ENCODE measurements at regions not wholly inside any gene's neighbourhood (a gene's known extent, or its start where the extent isn't known, plus 50 kb on each side); places are given as distances from the start of the nearest gene placed in this dataset.

DNA sequence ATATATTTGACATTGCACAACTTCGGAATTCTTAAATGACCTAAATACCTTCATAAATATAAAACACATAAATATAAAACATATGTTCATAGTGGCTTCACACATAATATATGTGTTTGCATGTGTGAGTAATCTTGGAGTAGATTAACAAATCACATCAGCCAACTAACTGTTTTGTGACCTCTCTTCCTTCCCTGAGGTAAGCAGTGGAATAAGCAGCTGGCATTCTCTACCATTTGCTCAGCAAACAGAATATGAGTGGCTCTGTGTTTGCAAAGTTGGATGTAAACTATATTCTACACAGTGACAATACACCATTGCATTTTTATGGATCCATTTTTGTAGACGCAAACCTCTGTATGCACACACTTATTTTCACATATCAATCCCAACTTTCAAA lies 189.9 kb downstream of the ACER2 start:
- H3K9me3 Mint-ChIP-seq (ENCODE audit: unreplicated experiment): no peaks in the 10 kb centered on the region

DNA sequence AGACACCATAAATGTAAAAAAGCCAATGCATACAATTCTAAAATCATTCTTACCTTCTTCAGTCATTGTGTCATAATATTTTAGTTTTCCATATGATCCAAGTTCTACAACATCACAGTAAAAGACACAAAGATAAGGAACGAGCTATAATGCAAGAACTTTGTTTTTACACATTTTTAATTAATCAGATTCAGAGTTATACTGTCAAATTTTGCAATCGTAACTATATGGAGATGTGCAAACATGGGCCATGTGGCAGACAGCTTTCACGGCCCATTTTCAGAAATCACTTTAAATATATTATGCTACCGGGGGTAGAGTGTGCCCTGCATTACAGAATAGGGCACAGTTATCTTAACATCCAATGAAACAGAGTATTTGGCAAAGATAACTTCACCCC lies 188.4 kb downstream of the ACER2 start:
- Mint-ChIP-seq H3K27me3 (ENCODE audit: unreplicated experiment) (no peaks in the 10 kb centered on the region), H3K4me3 (ENCODE audit: unreplicated experiment) (no peak overlapping the region), H3K9me3 (ENCODE audit: unreplicated experiment) (no peaks in the 10 kb centered on the region), H3K4me1 (ENCODE audit: unreplicated experiment) (no peaks in the 10 kb centered on the region), H3K27ac (ENCODE audit: unreplicated experiment) (no peak overlapping the region), H3K36me3 (ENCODE audit: low read depth, unreplicated experiment) (no peaks in the 10 kb centered on the region)
- TF ChIP-seq, protein P1, sequence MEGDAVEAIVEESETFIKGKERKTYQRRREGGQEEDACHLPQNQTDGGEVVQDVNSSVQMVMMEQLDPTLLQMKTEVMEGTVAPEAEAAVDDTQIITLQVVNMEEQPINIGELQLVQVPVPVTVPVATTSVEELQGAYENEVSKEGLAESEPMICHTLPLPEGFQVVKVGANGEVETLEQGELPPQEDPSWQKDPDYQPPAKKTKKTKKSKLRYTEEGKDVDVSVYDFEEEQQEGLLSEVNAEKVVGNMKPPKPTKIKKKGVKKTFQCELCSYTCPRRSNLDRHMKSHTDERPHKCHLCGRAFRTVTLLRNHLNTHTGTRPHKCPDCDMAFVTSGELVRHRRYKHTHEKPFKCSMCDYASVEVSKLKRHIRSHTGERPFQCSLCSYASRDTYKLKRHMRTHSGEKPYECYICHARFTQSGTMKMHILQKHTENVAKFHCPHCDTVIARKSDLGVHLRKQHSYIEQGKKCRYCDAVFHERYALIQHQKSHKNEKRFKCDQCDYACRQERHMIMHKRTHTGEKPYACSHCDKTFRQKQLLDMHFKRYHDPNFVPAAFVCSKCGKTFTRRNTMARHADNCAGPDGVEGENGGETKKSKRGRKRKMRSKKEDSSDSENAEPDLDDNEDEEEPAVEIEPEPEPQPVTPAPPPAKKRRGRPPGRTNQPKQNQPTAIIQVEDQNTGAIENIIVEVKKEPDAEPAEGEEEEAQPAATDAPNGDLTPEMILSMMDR (IDR thresholded peaks at IDR 0.05; ENCODE audit: unreplicated experiment): no peak
- DNase-seq (ENCODE audit: low spot score): no peak

More for the DNA sequence above, 189.9 kb downstream of the ACER2 start:
- Mint-ChIP-seq H3K4me1 (ENCODE audit: unreplicated experiment) (no peaks in the 10 kb centered on the region), H3K4me3 (ENCODE audit: unreplicated experiment) (no peak overlapping the region), H3K27ac (ENCODE audit: unreplicated experiment) (no peak overlapping the region), H3K36me3 (ENCODE audit: low read depth, unreplicated experiment) (no peaks in the 10 kb centered on the region), H3K27me3 (ENCODE audit: unreplicated experiment) (no peaks in the 10 kb centered on the region)
- TF ChIP-seq, protein P1 (IDR thresholded peaks at IDR 0.05; ENCODE audit: unreplicated experiment): no peak
- DNase-seq (ENCODE audit: low spot score): no peak

DNA sequence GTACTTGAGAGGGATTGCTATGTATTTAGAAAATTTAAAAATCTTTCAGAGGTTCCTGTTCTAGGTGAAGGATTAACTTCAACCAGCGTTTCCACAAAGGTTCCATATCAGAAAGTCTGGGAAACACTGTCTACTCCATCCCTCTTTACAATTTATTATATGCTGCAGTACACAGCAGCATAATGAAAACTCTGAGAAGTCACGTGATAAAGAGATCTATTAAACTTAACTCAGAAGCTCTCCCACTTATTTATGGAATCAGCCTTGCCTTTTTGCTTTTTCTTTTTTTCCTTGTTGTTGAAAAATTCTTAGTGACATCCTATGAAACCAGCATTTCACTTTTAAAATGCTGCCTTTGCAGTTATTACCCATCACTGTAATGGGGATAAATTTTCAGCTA lies 186.2 kb downstream of the ACER2 start:
- no peaks in the 10 kb centered on the region for H3K27me3 Mint-ChIP-seq (ENCODE audit: unreplicated experiment)
- H3K4me3 Mint-ChIP-seq (ENCODE audit: unreplicated experiment): no peak overlapping the region
- no peaks in the 10 kb centered on the region for H3K36me3 Mint-ChIP-seq (ENCODE audit: low read depth, unreplicated experiment)

DNA sequence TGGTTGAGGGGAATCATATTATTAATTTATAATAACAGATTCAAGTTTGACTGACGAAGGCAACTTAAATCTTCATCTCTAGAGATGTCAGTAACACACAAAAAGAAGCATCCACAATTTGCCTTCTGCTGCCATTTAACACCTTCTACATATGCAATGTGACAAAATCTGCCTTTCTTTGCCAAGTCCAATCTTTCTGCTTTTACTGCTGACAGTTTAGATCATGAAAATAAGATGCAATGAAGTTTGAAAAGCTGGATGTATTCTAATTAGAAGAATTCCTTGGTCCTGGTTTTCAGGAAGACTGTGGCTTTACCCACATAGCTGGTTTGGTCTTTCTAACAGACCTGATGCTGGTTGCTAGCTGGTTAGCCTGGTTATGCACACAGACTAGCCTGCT lies 178.9 kb downstream of the ACER2 start:
- Mint-ChIP-seq H3K4me3 (ENCODE audit: unreplicated experiment) (no peak overlapping the region), H3K36me3 (ENCODE audit: low read depth, unreplicated experiment) (no peaks in the 10 kb centered on the region), H3K27ac (ENCODE audit: unreplicated experiment) (no peak overlapping the region), H3K9me3 (ENCODE audit: unreplicated experiment) (no peaks in the 10 kb centered on the region), H3K4me1 (ENCODE audit: unreplicated experiment) (no peaks in the 10 kb centered on the region), H3K27me3 (ENCODE audit: unreplicated experiment) (no peaks in the 10 kb centered on the region)
- no peak for DNase-seq (ENCODE audit: low spot score)
- TF ChIP-seq, protein P1 (IDR thresholded peaks at IDR 0.05; ENCODE audit: unreplicated experiment): no peak

More for the DNA sequence above, 186.2 kb downstream of the ACER2 start:
- H3K9me3 Mint-ChIP-seq (ENCODE audit: unreplicated experiment): no peaks in the 10 kb centered on the region
- no peak overlapping the region for H3K27ac Mint-ChIP-seq (ENCODE audit: unreplicated experiment)
- TF ChIP-seq, protein P1 (IDR thresholded peaks at IDR 0.05; ENCODE audit: unreplicated experiment): no peak
- H3K4me1 Mint-ChIP-seq (ENCODE audit: unreplicated experiment): no peaks in the 10 kb centered on the region
- no peak for DNase-seq (ENCODE audit: low spot score)

DNA sequence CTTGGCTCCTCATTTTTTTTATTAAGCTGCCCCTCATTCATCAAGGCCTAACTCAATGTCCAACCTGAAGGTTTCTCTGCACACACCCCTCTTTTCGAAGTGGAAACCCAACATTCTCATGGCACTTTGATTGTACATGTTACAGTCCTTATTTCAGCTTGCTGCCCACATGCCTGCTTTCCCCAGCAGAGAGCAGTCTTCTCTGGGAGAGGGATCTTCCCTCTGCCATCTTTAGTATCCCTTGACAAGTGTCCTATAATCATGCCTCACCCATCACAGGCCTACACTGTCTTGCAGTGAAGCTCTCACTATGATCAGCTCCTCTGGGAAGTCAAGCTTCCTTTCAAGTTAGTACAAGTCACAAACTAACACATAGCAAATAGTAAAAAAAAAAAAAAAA lies 175.1 kb downstream of the ACER2 start:
- DNase-seq (ENCODE audit: low spot score): no peak
- H3K27ac Mint-ChIP-seq (ENCODE audit: unreplicated experiment): no peak overlapping the region
- TF ChIP-seq, protein P1 (IDR thresholded peaks at IDR 0.05; ENCODE audit: unreplicated experiment): no peak
- no peaks in the 10 kb centered on the region for H3K36me3 Mint-ChIP-seq (ENCODE audit: low read depth, unreplicated experiment)
- no peak overlapping the region for H3K4me3 Mint-ChIP-seq (ENCODE audit: unreplicated experiment)
- no peaks in the 10 kb centered on the region for H3K4me1 Mint-ChIP-seq (ENCODE audit: unreplicated experiment)
- peaks cover 2% of the 10 kb centered on the region for H3K27me3 Mint-ChIP-seq (ENCODE audit: unreplicated experiment)
- no peaks in the 10 kb centered on the region for H3K9me3 Mint-ChIP-seq (ENCODE audit: unreplicated experiment)

All from endothelial cell (in vitro differentiated cells).